ENCODE measurements at regions not wholly inside any gene's neighbourhood (a gene's known extent, or its start where the extent isn't known, plus 50 kb on each side); places are given as distances from the start of the nearest gene placed in this dataset.
A peak's percentile ranks its signal among the peaks of the same experiment; 100 is the strongest.

- Histone ChIP-seq H3K14ac (replicated peaks; ENCODE audit: low read depth, low read length) (peak overlapping the region; percentile 49; the same call in 1 of the 2 replicates), H4K5ac (ENCODE audit: low read depth, low read length) (peak overlapping the region; percentile 1; the same call in 1 of the 2 replicates), H3K27me3 (ENCODE audit: control insufficient read depth, insufficient read depth, low read length) (no peaks in the 10 kb centered on the region), H3K4me3 (ENCODE audit: insufficient read depth, low read depth, low read length) (no peak overlapping the region), H3K18ac (ENCODE audit: low read depth, low read length) (peak overlapping the region; percentile 48), H3K23ac (ENCODE audit: low read depth, low read length) (peak overlapping the region; percentile 44; the same call in 1 of the 2 replicates), H4K8ac (ENCODE audit: low read depth in 2 of 2, low read length in 2 of 2) (peak overlapping the region; percentile 73 to 94; a peak in 3 of 4 replicates), H3K36me3 (ENCODE audit: control insufficient read depth, insufficient read depth, low read length) (no peaks in the 10 kb centered on the region), H2AK9ac (replicated peaks; ENCODE audit: low read depth, low read length, poor library complexity) (no peak overlapping the region), H3K9me3 (ENCODE audit: control insufficient read depth, insufficient read depth, low read length) (no peaks in the 10 kb centered on the region), H3K4me2 (ENCODE audit: low read depth, low read length) (peak overlapping the region; percentile 46), H3K56ac (ENCODE audit: extremely low read depth, insufficient read depth, low read length) (no peak overlapping the region), H2AFZ (replicated peaks; ENCODE audit: low read length, poor library complexity) (peak overlapping the region; percentile 78), H3K4ac (ENCODE audit: low read depth, low read length) (peak overlapping the region; percentile 82), H4K20me1 (ENCODE audit: insufficient read depth, low read length) (no peaks in the 10 kb centered on the region), H4K91ac (ENCODE audit: insufficient read depth, low read depth, low read length) (peak overlapping the region; percentile 86), H3K9ac (ENCODE audit: low read depth, low read length) (peak overlapping the region; percentile 36), H3K4me1 (ENCODE audit: control insufficient read depth, insufficient read depth, low read length) (peaks cover 9% of the 10 kb centered on the region), H2AK5ac (ENCODE audit: low read depth, low read length) (peak overlapping the region; percentile 96), H2BK5ac (ENCODE audit: low read depth, low read length, poor library complexity, severe bottlenecking) (peak overlapping the region; percentile 21), H3K79me1 (ENCODE audit: low read depth in 1 of 2, low read length in 2 of 2) (no peaks in the 10 kb centered on the region), H3K27ac (ENCODE audit: insufficient read depth, low read length) (peak overlapping the region; percentile 83; the same call in 1 of the 2 replicates), H2BK20ac (ENCODE audit: low read depth, low read length) (peak overlapping the region; percentile 75), H3K9me1 (ENCODE audit: insufficient read depth, low read length) (peaks cover 12% of the 10 kb centered on the region), H2BK120ac (ENCODE audit: low read depth, low read length) (peak overlapping the region; percentile 74; the same call in 1 of the 2 replicates), H2BK15ac (ENCODE audit: low read depth, low read length) (peak overlapping the region; percentile 15; the same call in 2 of the 3 replicates)
- peak; percentile 56 for ATAC-seq (ENCODE audit: low read depth)
- intact Hi-C loops (cut with micrococcal nuclease) (no loop called here), dilution Hi-C loops (cut with HindIII; ENCODE audit: low sequenced_read_pairs, unreplicated experiment) (no loop called here), in situ Hi-C loops (cut with MboI; ENCODE audit: low sequenced_read_pairs) (no loop called here)
- peak; percentile 57 for DNase-seq
- ChIA-PET CTCF (interaction anchor here (0.7 kb wide), 1 partner anchor 9 kb away, joined by 4 read pairs; no protein-coding TSS in a partner anchor), POLR2A (ENCODE audit: unreplicated experiment) (no interaction called here)
- BruUV-seq (replicated peaks): no TSS peak
- no CpG with 5 or more reads among the region's 6 CpGs for WGBS, 2 experiments (ENCODE audit: extremely low coverage in 2 of 2, insufficient read length in 1 of 2)
- no peak for TF ChIP-seq CEBPB (IDR thresholded peaks at IDR 0.05; ENCODE audit: low read depth, low read length)
- 0 out of 2 replicates have a peak, but pooled peaks have one; percentile 7 for TF ChIP-seq MAFK (IDR thresholded peaks at IDR 0.05; ENCODE audit: low read depth, low read length)
Observed at GRCh38 chr4:128393101-128393704, 105.6 kb upstream of the PGRMC2 start.

Data from IMR-90 (cell line).